ENCODE measurements at regions not wholly inside any gene's neighbourhood (a gene's known extent, or its start where the extent isn't known, plus 50 kb on each side); places are given as distances from the start of the nearest gene placed in this dataset.
A peak's percentile ranks its signal among the peaks of the same experiment; 100 is the strongest.

GRCh38 chr1:21346365-21347071 lies 56.3 kb upstream of the ECE1 start:
- DNase-seq: no peak

GRCh38 chr1:21344750-21345443 lies 54.6 kb upstream of the ECE1 start:
- no peak for DNase-seq

GRCh38 chr1:21344098-21344749 lies 54.0 kb upstream of the ECE1 start:
- no peak for DNase-seq

GRCh38 chr1:21342961-21343838 lies 52.9 kb upstream of the ECE1 start:
- peak in 1 of 2 donors; percentile 58 for DNase-seq

- DNase-seq: no peak
Measured at GRCh38 chr1:21341517-21342078, 51.3 kb upstream of the ECE1 start.

- DNase-seq: no peak
Measured at GRCh38 chr1:21341022-21341421, 50.8 kb upstream of the ECE1 start.

DNA sequence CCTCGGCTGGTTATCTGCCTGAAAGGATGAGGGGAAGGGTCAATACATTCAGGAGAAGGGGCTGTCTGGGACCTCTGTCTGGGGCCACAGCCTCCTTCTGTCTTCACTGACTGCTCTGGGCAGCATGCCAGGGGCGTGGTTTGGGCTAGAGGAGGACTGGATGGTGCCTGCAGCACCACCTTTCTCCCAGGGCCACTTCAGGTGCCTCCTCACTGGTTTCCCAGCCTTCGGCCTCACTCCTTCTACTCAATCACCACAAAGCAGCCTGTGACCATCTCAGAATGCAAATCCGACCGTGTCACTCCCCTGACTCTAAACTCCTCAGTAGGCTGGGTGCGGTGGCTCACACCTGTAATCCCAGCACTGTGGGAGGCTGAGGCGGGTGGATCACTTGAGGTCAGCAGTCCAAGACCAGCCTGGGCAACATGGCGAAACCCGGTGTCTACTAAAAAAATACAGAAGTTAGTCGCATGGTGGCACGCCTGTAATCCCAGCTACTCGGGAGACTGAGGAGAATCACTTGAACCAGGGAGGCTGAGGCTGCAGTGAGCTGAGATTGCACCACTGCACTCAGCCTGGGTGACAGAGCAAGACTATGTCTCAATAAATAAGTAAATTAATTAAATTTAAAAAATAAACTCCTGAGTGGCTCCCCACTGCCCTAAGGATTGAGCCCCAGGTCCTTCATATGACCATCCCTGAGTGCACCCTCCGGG lies 50.1 kb upstream of the ECE1 start:
- no peak for DNase-seq
